Right renal cortex interstitium (tissue), 3 donors: ENCODE measurements at regions not wholly inside any gene's neighbourhood (a gene's known extent, or its start where the extent isn't known, plus 50 kb on each side); places are given as distances from the start of the nearest gene placed in this dataset.
"Not testable (repeated sequence)": the region's sequence is repeated elsewhere in the genome, so short reads cannot be mapped to it uniquely, and the experiment has no call there.

Experiments
- DNase-seq, 3 donors: peaks; one replicate each; pipeline ENCODE4 v3.0.0-alpha.2; 2013; ENCODE audit warnings: low read depth in 3 of 3, low spot score in 2 of 3

DNA sequence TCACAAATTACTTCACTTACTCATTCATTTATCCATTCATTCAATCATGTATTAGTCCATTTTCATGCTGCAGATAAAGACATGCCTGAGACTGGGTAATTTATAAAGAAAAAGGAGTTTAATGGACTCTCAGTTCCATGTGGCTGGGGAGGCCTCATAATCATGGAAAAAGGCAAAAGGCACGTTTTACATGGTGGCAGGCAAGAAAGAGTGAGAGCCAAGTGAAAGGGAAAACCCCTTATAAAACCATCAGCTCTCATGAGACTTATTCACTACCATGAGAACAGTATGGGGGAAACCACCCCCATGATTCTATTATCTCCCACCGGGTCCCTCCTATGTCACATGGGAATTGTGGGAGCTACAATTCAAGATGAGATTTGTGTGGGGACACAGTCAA is 452.0 kb downstream of the MIAT start:
- DNase-seq, result not testable (repeated sequence)

DNA sequence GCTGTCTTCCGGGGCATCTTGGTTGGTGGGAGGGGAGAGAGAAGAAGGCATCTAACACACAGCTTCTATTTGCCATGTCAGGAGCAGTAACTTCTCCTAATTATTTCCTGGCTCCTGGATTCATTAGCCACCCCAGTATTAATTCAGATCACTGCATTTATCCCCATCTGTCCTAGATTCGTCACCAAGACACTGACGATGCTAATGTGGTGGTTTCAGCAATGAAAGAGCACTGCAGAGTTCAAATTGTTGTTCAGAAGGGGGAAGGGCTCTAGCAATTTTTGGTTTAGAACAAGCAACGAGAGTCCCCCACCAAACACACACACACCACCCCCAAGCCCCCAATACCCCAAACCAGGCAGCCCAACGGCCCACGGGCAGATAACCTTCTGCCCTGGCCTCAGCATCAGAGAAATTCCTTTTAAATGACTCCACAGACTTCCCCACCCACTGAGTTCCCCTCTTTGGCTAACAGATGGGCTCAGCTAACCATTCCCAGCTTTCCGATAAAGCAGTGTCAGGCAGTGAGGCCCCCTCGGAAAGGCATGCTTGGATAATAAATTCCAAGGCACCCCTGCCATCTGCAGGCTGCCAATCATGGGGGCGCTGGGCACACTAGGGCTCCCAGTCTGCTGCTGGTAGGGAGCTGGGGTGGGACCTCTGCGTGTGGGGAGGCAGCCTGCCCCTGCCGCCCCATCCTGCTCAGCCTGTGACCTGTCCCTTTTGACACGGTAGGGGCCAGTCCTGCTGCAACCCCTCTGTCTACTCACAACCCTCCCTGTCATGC is 453.5 kb downstream of the MIAT start:
- no peak for DNase-seq

DNA sequence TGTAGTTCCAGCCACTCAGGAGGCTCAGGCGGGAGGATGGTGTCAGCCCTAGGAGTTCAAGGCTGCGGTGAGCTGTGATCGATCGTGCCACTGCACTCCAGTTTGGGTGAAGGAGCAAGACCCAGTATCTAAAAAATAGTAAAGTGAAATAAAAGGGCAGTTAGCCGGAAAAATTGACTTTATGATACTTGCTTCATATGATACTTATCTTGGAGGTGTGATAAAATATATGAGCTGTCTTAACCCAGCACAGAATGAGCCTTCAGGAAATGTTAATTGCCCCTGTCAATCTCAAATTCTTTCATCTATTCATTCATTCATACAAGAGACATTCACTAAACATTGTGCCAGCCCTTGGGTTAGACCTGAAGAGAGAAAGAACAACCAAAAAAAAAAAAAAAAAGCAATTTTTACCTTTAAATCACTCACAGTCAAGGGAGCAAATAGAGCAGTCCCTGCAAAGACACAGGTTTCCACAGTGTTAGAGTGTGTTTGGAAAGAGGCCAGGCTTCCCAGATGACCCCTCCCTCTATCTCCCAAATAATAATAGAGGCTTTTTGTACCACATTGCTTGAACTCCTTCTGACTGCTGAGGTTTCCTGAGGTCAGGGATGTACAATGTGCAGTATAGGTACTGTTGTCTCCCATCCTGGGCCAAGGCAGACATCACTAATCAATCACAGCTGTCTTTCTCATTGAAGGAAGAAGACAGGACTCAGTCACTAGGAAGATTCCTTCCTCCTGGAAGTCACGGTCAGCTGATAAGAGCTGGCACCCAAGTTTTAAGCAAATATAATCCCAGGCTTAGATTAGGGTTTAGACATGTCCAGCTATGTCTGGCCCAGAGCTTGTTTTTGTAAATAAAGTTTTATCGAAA is 454.6 kb downstream of the MIAT start:
- DNase-seq, result no peak

DNA sequence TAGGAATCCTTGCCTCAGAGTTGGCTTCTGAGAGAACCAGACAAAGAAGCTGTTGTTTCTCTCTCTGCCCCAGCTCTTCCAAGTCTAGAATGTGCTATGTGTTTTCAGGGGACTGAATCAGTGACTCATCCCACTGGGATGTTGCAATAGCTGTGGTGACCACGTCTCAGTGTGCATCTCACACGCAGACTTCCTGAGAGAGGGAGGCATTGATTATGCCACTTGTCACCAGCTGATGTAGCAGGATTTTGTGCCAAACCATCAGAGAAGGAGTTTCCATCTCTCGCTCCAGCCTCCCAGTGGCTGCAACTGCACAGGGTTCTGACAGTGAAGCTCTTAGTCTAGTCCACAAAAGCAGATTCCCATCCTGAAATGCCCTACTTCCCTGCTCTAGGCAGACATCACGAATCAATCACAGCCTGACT is 455.8 kb downstream of the MIAT start:
- no peak for DNase-seq

DNA sequence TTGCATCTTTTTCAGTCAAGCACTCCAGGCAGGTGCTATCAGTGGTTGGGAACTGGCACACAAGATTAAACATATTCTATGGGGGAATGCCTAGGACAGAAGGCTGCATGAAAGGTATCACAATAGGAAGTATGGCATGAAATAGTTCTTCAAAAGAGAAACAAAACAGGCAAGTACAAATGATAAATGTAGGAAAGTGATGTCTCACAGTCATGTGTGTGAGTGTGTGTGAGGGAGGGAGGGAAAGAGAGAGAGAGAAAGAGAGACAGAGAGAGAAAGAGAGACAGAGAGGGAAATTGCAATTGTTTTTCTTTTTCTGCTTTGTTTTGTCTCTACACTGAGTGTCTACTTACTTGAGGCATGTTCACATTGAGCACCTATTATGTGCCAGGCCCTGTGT is 456.3 kb downstream of the MIAT start:
- DNase-seq, result no peak

DNA sequence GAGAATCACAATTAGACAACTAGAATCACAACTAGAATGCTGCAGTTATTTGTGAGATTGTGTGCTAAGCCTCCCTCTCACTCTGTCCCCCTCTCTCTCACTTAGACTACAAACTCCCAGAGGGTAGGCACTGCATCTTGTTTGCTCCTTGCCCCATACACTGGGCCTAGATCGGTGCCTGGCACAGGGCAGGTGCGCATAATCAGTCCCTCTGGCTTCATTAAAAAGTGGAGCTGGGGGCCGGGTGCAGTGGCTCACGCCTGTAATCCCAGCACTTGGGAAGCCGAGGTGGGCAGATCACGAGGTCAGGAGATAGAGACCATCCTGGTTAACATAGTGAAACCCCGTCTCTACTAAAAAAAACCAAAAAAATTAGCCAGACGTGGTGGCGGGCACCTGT is 456.8 kb downstream of the MIAT start:
- no peak for DNase-seq

DNA sequence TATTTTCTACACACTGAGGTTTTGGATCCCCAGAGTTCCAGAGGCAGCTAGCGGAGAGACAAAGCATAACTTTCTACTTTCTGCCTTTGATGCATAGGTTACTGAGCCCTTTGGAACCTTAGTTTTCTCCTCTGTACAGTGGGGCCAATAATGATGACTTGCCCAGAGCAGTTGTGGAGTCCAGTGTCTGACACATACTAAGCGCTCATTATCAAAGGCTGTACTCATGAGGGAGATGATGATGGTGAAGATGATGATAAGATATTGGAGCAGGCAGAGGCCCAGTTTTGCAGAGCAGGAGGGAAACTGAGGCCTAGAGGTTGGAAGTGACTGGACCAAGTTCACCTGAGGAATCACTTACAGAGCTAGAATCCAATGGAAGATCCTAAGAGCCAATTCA is 458.0 kb downstream of the MIAT start:
- no peak for DNase-seq

DNA sequence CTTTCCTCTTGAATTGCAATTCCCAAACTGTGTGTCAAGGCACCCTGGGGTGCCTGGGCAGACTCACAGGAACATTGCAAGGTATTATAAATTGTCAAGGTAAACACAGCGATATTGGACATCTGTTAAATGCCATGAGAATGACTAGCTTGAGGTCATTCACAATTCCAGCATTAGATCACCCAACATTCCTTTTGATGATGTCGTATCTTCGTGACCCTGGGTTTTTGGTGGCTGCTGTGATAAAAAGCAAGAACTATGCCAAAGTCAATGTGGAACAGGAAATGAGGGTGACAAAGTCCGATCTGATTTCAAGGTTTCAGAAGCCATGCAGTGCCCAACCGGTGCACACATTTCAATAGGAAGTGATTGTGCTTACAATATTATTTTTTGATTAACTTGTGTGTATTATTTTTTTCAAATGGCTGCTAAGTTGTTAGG is 458.4 kb downstream of the MIAT start:
- no peak for DNase-seq

DNA sequence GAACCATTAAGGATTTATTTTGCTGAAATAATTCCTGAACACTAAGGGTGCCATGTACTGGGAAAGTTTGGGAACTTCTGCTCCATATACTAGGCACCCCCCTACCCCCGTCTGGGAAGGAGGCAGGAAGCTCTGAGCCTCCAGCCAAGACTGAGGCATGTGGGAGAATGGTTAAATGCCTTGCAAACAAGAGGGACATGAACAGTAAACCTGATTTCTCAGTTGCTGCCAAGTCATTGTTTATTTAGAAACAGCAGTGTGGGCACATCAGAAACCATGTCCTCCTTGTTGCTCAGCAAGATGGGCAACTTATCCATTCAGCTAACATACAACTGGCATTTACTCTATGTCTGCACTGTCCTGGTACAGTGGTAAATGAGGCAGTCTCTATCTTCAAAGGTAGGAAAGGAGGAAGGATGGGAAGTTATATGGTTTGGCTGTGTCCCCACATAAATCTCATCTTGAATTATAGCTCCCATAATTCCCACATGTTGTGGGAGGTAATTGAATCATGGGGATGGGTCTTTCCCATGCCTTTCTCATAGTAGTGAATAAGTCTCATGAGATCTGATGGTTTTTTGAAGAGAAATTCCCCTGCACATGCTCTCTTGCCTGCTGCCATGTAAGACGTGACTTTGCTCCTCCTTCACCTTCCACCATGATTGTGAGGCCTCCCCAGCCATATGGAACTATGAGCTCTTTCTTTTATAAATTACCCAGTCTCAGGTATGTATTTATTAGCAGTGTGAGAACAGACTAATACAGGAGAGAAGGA is 459.1 kb downstream of the MIAT start:
- DNase-seq, result no peak

DNA sequence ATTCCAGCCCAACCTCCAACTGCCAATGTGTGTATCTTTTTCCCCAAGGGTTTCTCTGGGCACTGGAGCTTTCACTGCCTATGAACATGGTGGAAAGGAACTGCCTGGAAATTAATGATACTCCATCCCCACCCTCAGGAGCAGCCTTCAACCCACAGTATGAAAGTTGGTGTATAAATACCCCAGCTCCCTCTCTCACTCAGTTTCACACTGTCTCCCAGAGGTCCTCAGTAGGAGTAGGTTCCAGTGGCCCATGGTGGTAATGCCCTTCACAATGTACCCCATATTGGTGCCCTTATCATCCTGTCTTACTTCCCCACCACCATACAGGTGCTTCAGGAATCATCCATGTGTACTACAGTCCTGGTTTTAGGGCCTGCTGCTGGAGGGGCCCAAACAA is 462.6 kb downstream of the MIAT start:
- DNase-seq, result no peak

DNA sequence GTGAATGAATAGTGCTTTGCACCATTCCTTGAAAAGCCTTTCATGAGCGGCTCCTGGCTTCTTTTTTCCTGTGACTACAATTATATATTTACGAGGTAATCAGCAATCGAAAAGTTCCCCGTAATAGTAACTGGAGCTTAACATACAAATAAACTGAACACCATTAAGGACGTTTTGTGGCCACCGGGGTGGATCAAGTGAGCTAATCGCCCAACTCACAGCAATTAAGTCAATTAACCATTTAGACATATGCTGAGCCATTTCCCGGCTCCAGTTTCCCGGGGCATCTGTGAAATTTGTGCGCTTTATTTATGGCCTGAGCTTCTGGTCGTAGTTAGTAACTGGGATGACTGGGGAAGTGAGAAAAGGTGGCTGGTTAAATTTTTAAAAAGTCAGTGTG is 465.2 kb downstream of the MIAT start:
- no peak for DNase-seq

DNA sequence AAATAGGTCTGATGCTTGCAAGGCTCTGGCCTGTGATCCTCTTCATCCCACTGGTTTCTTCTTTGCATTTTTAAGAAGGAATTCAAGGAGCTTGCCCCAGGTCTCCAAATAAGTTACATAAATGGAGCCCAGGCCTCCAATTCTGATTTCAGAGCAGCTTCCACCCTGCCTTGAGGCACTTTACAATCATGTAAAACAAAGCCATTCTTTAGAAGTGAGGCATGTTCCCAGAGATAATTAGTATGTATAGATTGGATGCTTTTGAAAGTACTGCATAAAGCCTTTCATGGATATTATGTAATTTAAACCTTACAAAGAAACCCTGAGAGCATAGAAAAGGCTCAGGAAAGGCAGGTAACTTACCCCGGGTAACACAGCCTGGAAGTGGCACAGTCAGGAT is 466.5 kb downstream of the MIAT start:
- DNase-seq, result no peak

DNA sequence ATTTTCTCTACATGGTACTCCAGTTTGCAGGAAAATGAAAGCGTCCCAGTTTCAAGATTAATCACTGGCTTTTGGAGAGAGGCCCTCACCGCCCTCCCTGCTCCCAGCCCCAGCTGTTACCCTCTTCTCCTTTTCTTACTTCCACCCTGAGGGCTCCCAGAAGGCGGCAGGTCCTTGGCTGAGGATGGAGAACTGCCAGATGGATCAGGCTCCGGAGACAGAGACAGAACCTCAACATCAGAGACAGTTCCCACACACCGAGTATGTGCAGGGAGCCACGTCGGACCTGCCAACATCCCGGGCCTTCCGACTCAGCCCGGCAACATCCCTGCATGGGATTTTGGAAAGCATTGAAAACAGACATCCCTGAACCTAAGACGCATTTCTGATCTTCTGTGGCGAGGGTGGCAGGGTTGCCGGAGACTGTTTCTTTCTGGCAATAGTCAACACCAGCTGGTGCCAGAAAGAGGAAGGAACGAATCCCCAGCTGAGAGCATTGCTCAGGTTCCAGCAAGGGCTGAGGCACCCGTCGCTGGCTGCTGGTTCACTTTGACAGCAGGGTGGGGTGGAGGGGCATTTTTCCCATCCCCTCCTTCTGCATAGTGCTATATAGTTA is 467.1 kb downstream of the MIAT start:
- no peak for DNase-seq

DNA sequence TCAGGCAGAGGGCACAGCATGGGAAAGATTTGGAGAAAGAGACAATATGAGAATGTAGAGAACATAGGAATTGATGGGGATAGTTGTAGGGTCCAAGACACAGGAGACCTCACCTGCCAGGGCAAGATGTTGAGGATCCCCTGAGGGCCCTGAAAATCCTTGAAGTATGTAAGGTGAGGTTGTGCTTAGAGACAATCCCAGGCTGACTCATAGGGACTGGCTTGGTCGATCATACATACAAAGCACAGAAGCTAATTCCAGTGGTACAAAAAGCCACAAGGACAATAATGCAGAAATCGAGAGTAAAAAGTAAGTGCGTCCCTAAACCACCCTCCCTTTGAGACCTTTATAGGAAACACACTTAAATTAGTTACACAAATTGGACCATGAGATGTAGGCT is 468.2 kb downstream of the MIAT start:
- no peak for DNase-seq

DNA sequence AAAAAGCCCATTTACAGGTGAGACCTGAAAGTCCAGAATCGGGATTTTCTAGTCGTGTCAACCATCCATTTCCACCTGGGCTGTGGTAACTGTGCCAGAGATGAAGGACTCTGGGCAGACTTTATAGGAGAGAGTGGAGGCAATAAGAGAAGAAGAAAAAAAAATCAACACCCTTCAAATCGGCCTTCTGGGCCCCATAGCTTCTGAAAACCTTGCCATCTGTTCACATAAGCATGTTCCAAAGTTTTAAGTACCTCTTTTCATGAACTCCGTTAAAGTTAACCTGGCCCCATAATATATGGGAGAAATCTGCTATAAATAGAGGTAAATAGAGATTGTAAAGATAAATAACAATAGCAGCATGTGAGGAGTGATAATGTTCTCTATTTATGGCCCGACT is 470.5 kb downstream of the MIAT start:
- no peak for DNase-seq

DNA sequence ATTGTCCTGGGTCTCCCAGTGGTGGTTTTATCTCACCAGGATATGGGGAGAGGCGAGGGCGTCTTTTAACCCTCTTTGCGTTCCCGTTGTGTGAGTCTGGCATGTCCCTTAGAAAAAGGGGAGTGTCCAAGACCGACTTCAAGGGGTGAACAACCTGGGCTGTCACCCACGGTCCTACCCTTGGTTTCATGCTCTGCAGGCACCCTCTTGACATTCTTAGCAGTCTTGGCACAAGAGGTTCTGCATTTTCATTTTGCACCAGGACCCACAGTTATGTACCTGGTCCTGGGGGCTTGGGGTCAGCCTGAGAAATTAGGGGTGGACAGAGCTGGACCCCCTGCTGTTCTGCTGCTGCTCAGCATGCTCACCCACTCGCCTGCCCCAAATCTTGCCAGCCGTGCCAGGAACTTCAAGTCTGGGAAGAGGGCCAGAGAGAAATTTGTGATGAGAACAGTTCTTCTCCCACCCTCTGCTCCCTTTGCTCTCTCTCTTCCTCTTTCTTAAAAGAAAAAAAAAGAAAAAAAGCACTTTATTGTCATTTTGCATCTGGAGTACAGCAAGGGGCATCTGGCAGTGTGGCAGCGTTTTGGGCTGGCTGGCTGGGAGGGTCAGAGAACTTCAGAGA is 471.2 kb downstream of the MIAT start:
- DNase-seq, result no peak

DNA sequence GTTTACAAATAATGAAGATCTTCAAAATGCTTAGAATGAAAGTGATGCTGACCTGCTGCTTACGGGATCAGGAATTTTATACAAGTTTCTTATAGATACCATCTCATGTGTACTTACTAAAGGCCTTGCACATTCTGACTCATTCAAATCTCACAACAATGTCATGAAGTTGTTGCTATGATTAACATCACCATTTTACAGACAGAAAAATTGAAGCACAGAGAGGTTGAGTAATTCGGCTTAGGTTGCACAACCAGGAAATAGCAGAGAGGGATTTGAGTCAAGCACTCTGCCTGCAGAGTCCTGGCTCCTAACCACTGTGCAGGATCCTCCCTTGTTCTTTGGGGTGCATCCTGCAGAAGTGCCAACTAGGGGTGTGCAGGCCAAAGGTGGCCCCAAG is 471.9 kb downstream of the MIAT start:
- no peak for DNase-seq

DNA sequence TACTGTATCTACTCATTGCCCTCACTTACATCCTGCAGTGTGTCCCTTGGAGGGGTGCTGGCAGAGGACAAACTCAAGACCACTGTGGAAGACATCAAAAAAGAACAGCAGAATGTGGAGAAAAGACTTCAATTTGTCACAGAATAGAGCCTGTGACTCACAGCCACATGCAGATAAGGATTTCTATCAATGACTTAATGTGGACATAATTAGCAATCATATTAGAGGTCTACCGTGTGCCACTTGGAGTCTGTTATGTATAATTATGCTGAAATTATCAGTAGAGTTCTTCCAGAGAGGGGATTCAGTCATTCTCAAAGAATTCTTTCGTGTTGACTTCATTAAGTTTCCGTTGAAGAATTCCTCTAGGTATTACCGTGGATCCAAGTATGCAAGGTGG is 473.5 kb downstream of the MIAT start:
- DNase-seq, result no peak

DNA sequence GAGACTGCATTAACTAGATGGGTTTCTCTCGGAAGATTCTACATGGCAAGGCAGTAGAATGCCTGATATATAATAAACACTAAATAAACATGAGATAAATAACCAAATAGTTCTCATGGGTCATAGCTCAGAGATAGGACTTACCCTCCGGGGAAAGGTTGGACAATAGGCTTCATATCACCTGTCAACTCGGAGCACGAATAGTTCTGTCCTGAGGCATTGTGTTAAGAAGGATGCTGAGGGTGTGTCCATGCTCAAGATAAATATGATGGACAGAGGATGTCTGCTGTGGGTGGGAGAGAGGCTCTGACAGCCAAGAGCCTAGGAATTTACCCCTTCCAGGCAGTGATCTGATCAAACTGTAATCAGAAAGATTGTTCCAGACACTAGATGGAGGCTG is 474.0 kb downstream of the MIAT start:
- no peak for DNase-seq

DNA sequence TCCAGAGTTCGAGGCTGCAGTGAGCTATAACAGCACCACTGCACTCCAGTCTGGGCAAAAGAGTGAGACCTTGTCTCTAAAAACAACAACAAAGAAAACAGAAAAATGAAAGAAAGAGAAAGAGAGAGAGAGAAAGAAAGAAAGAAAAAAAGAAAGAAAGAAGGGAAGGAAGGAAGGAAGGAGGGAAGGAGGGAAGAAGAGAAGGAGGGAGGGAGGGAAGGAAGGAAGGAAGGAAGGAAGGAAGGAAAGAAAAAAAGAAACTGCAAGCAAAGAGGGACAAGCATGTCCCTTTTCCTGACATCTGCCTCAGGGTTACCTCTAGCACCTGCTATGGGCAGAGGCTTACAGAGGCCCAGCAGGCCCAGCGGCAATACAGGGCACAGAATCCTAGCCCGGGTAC is 475.0 kb downstream of the MIAT start:
- no peak for DNase-seq
